Esophagus (tissue), 2 donors: ENCODE measurements at regions not wholly inside any gene's neighbourhood (a gene's known extent, or its start where the extent isn't known, plus 50 kb on each side); places are given as distances from the start of the nearest gene placed in this dataset.

Experiments
- H3K27ac ChIP-seq, 2 donors: one replicate each; pipeline ENCODE4 v1.5.1; 2013; ENCODE audit warnings: low read depth in 2 of 2, mild to moderate bottlenecking in 2 of 2, inconsistent platforms in 1 of 2, low read length in 1 of 2, moderate library complexity in 1 of 2
- H3K27me3 ChIP-seq, 2 donors: one replicate each; pipeline ENCODE4 v1.6.1; 2013; ENCODE audit warnings: low read length in 2 of 2, control low read depth in 1 of 2, mild to moderate bottlenecking in 1 of 2; ENCODE audit not compliant: insufficient read depth in 2 of 2, control insufficient read depth in 1 of 2
- H3K36me3 ChIP-seq, 2 donors: one replicate each; pipeline ENCODE4 v1.6.1; 2013; ENCODE audit warnings: low read length in 1 of 2; ENCODE audit not compliant: control insufficient read depth in 2 of 2, insufficient read depth in 2 of 2
- H3K4me1 ChIP-seq, 2 donors: one replicate each; pipeline ENCODE4 v1.6.1; 2013; ENCODE audit warnings: low read length in 1 of 2; ENCODE audit not compliant: control insufficient read depth in 2 of 2, insufficient read depth in 2 of 2
- H3K4me3 ChIP-seq, 2 donors: one replicate each; pipeline ENCODE4 v1.5.1; 2013; ENCODE audit warnings: low read length in 2 of 2, mild to moderate bottlenecking in 2 of 2, low read depth in 1 of 2, moderate library complexity in 1 of 2
- H3K9me3 ChIP-seq, 2 donors: one replicate each; pipeline ENCODE4 v1.6.1; 2013; ENCODE audit warnings: mild to moderate bottlenecking in 2 of 2, low read depth in 1 of 2, low read length in 1 of 2, moderate library complexity in 1 of 2; ENCODE audit not compliant: control insufficient read depth in 2 of 2, insufficient read depth in 1 of 2
- WGBS, 2 donors: extraction: QIAGEN DNeasy Blood & Tissue Kit; methylation state at CpG; one replicate each; pipeline ENCODE4 v1.1.7; 2013; 5-methylcytosine and 5-hydroxymethylcytosine counted together
- donor health status: healthy with polysubstance abuse.
- donor health status: Bipolar disorder and iron deficiency.

- H3K36me3 ChIP-seq: no peaks in the 10 kb centered on the region
- H3K27ac ChIP-seq: no peak overlapping the region
- 68 to 69% methylated on average over 3 of the region's 3 CpGs for WGBS, 2 donors
Observed at GRCh38 chr1:193479187-193479586, 292.8 kb upstream of the B3GALT2 start.

DNA sequence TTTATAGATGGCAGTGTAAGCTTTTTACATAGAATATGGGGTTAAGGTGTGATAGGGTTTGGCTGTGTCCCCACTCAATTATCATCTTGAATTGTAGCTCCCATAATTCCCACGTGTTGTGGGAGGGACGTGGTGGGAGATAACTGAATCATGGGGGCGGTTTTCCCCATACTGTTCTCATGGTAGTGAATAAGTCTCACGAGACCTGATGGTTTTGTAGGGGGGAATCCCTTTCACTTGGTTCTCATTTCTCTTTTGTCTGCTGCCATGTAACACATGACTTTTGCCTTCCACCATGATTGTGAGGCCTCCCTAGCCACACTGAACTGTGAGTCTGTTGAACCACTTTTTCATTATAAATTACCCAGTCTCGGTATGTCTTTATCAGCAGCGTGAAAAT is 290.3 kb upstream of the B3GALT2 start:
- WGBS, 2 donors: 82 to 88% methylated on average over 6 of the region's 6 CpGs
- H3K36me3 ChIP-seq: no peaks in the 10 kb centered on the region
- H3K27ac ChIP-seq: no peak overlapping the region
- H3K4me3 ChIP-seq: no peak overlapping the region
- no peaks in the 10 kb centered on the region for H3K4me1 ChIP-seq
- H3K27me3 ChIP-seq: no peaks in the 10 kb centered on the region
- no peaks in the 10 kb centered on the region for H3K9me3 ChIP-seq

More at GRCh38 chr1:193479187-193479586, 292.8 kb upstream of the B3GALT2 start:
- Histone ChIP-seq H3K4me3 (no peak overlapping the region), H3K9me3 (no peaks in the 10 kb centered on the region), H3K27me3 (no peaks in the 10 kb centered on the region), H3K4me1 (no peaks in the 10 kb centered on the region)

DNA sequence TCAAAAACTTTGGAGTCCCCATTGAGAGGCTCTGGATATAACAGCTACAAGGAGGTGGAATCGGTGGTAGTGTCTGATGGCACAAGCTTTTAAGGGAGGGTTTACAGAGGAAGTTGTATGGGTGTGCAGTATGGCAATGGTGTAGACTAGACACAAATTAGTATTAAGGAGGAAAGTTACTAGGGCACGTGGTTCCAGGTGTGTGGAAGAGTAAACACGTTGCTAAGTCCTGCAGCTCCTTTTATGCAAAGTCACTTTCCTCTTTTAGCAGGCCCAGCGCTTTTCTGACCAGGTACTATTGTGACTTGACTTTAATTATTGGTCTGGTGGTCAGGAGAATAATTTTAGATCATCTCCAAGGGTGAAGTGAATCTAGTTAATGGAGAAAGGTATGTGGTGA is 287.5 kb upstream of the B3GALT2 start:
- no peak overlapping the region for H3K27ac ChIP-seq

GRCh38 chr1:193472838-193473398 is 286.5 kb upstream of the B3GALT2 start:
- no peak overlapping the region for H3K27ac ChIP-seq
- 72 to 93% methylated on average over 3 of the region's 3 CpGs for WGBS, 2 donors
- no peaks in the 10 kb centered on the region for H3K27me3 ChIP-seq
- no peaks in the 10 kb centered on the region for H3K36me3 ChIP-seq
- H3K4me1 ChIP-seq: no peaks in the 10 kb centered on the region
- no peak overlapping the region for H3K4me3 ChIP-seq
- no peaks in the 10 kb centered on the region for H3K9me3 ChIP-seq

More for the DNA sequence above, 287.5 kb upstream of the B3GALT2 start:
- no peaks in the 10 kb centered on the region for H3K4me1 ChIP-seq
- no peaks in the 10 kb centered on the region for H3K27me3 ChIP-seq
- H3K9me3 ChIP-seq: no peaks in the 10 kb centered on the region
- H3K4me3 ChIP-seq: no peak overlapping the region
- 81 to 89% methylated on average over 4 of the region's 4 CpGs for WGBS, 2 donors
- H3K36me3 ChIP-seq: no peaks in the 10 kb centered on the region

GRCh38 chr1:193472430-193472829 is 286.0 kb upstream of the B3GALT2 start:
- Histone ChIP-seq H3K9me3 (no peaks in the 10 kb centered on the region), H3K4me3 (no peak overlapping the region), H3K4me1 (no peaks in the 10 kb centered on the region), H3K36me3 (no peaks in the 10 kb centered on the region), H3K27ac (no peak overlapping the region), H3K27me3 (no peaks in the 10 kb centered on the region)
- WGBS, 2 donors: 91 to 93% methylated on average over 2 of the region's 2 CpGs

DNA sequence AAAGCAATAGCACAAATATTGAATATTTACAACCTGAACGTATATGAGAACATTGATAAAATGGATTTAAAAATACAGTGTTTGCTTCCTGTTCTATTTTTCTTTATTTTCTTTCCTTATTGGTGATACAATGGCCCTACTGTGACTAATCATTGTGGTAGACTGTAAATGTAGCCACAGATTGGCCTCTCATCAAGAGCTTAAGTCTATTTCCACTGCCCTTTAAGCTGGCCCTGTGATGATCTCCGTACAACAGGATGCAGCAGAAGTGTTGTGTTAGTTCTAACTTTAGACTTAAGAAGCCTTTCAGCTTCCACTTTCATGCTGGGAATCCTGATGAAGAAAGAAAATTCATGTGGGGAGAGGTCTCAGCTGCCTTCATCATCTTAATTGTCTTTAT is 285.6 kb upstream of the B3GALT2 start:
- no peak overlapping the region for H3K4me3 ChIP-seq

DNA sequence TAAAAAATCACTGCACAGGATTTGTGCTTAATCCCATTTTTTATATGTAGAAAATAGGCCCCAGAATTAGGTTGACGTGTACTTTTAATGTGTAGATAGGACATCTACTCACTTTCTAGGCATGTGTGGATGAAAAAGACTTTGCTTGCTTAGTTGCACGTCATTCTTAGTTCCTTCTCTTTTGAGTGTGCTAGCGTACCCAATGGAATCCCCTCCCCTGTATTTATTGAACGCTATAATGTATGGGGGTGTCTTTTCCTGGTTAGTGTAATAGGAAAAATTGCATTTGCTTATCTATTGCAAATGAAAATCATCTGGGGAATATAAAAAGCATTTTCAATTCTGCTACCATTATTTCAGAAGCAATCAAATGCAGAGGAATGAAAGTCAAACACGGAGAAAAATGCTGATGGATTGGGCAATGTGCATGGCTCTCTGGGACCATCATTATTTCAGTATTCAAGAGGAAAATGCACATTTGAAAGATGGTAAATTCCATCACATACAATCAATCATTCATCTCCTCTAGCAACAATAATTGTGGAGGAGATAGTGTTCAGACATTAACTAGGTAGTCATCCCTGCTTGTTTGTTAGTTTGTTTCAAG is 277.0 kb upstream of the B3GALT2 start:
- Histone ChIP-seq H3K27ac (no peak overlapping the region), H3K4me3 (no peak overlapping the region), H3K27me3 (peaks cover 0 to 4% of the 10 kb centered on the region in 2 donors), H3K9me3 (no peaks in the 10 kb centered on the region), H3K4me1 (no peaks in the 10 kb centered on the region), H3K36me3 (no peaks in the 10 kb centered on the region)
- WGBS, 2 donors: 82 to 86% methylated on average over 5 of the region's 5 CpGs

More for the DNA sequence above, 285.6 kb upstream of the B3GALT2 start:
- Histone ChIP-seq H3K4me1 (no peaks in the 10 kb centered on the region), H3K36me3 (no peaks in the 10 kb centered on the region), H3K27ac (no peak overlapping the region), H3K9me3 (no peaks in the 10 kb centered on the region), H3K27me3 (no peaks in the 10 kb centered on the region)
- 81 to 86% methylated on average over 2 of the region's 2 CpGs for WGBS, 2 donors

GRCh38 chr1:193462629-193463320 is 276.4 kb upstream of the B3GALT2 start:
- Histone ChIP-seq H3K9me3 (no peaks in the 10 kb centered on the region), H3K27ac (no peak overlapping the region)
- WGBS, 2 donors: 64 to 66% methylated on average over 5 of the region's 5 CpGs

GRCh38 chr1:193458628-193459027 is 272.2 kb upstream of the B3GALT2 start:
- no peaks in the 10 kb centered on the region for H3K36me3 ChIP-seq
- no peaks in the 10 kb centered on the region for H3K4me1 ChIP-seq
- H3K27ac ChIP-seq: no peak overlapping the region
- WGBS, 2 donors: 76% methylated on average over 5 of the region's 5 CpGs
- no peaks in the 10 kb centered on the region for H3K9me3 ChIP-seq
- peaks cover 0 to 4% of the 10 kb centered on the region in 2 donors for H3K27me3 ChIP-seq
- H3K4me3 ChIP-seq: no peak overlapping the region

More at GRCh38 chr1:193462629-193463320, 276.4 kb upstream of the B3GALT2 start:
- Histone ChIP-seq H3K36me3 (no peaks in the 10 kb centered on the region), H3K27me3 (peaks cover 0 to 4% of the 10 kb centered on the region in 2 donors), H3K4me1 (no peaks in the 10 kb centered on the region), H3K4me3 (no peak overlapping the region)
